Epithelial cell of proximal tubule (primary cell): ENCODE measurements at regions not wholly inside any gene's neighbourhood (a gene's known extent, or its start where the extent isn't known, plus 50 kb on each side); places are given as distances from the start of the nearest gene placed in this dataset.
"Not testable (repeated sequence)": the region's sequence is repeated elsewhere in the genome, so short reads cannot be mapped to it uniquely, and the experiment has no call there.

Source experiments
- DNase-seq: peaks from one replicate; pipeline ENCODE4 v3.0.0-alpha.2; 2011; ENCODE audit warnings: low read depth
- H3K4me3 ChIP-seq: 2 replicates; pipeline ENCODE4 v1.5.1; 2011; ENCODE audit warnings: low read depth, mild to moderate bottlenecking, low read length

GRCh38 chr2:87507378-87508348, 240.2 kb upstream of the PLGLB2 start:
- DNase-seq, H3K4me3 ChIP-seq: not testable (repeated sequence)

GRCh38 chr2:87511195-87511778, 236.6 kb upstream of the PLGLB2 start:
- not testable (repeated sequence) for DNase-seq, H3K4me3 ChIP-seq

- H3K4me3 ChIP-seq, DNase-seq: not testable (repeated sequence)
Observed at GRCh38 chr2:87512864-87513530, 234.9 kb upstream of the PLGLB2 start.

GRCh38 chr2:87514034-87514433, 233.9 kb upstream of the PLGLB2 start:
- not testable (repeated sequence) for DNase-seq, H3K4me3 ChIP-seq

DNA sequence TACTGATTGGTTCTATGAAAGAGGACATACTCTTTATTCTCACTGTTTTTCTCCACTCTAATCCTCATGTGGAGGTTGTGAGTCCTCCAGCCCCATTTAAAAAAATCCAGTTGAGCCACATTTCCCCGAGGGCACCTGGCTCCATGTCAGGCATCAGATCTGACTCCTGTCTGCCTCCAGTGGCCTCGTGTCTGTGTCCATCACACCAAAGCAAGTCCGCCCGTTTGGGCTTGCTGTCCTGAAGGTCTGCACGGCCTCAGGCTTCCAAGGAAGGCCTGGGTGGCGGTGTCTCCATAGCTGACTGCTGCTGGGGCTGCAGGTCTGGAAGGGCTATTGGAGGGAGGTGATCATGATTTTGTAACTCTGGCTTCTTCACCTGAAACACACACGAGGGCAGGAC, 233.4 kb upstream of the PLGLB2 start:
- not testable (repeated sequence) for H3K4me3 ChIP-seq, DNase-seq

GRCh38 chr2:87515226-87515625, 232.7 kb upstream of the PLGLB2 start:
- DNase-seq, H3K4me3 ChIP-seq: not testable (repeated sequence)

GRCh38 chr2:87515875-87516274, 232.0 kb upstream of the PLGLB2 start:
- DNase-seq, H3K4me3 ChIP-seq: not testable (repeated sequence)

- H3K4me3 ChIP-seq, DNase-seq: not testable (repeated sequence)
Observed at GRCh38 chr2:87516369-87516967, 231.4 kb upstream of the PLGLB2 start.

GRCh38 chr2:87517438-87517837, 230.4 kb upstream of the PLGLB2 start:
- DNase-seq, H3K4me3 ChIP-seq: not testable (repeated sequence)

GRCh38 chr2:87518066-87518465, 229.8 kb upstream of the PLGLB2 start:
- DNase-seq, H3K4me3 ChIP-seq: not testable (repeated sequence)

DNA sequence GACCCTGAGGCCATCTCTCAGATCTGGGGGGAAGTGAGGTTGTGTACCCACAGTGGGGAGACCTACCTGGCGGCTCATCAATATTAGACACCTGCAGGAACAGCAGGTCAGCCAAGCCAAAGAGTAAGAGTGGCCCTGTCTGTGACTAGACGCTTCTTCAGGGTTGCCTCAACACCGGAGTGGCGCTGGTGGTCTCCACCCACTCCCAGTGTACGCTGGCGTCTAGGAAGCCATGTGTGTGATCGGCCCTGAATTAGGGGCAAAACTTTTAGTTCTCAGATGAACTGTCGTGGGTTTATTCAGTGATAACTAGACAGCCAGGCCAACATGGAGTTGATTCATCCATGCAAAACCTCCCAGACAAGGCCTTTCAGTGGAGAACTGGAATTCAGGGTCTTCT, 229.3 kb upstream of the PLGLB2 start:
- not testable (repeated sequence) for H3K4me3 ChIP-seq, DNase-seq

DNA sequence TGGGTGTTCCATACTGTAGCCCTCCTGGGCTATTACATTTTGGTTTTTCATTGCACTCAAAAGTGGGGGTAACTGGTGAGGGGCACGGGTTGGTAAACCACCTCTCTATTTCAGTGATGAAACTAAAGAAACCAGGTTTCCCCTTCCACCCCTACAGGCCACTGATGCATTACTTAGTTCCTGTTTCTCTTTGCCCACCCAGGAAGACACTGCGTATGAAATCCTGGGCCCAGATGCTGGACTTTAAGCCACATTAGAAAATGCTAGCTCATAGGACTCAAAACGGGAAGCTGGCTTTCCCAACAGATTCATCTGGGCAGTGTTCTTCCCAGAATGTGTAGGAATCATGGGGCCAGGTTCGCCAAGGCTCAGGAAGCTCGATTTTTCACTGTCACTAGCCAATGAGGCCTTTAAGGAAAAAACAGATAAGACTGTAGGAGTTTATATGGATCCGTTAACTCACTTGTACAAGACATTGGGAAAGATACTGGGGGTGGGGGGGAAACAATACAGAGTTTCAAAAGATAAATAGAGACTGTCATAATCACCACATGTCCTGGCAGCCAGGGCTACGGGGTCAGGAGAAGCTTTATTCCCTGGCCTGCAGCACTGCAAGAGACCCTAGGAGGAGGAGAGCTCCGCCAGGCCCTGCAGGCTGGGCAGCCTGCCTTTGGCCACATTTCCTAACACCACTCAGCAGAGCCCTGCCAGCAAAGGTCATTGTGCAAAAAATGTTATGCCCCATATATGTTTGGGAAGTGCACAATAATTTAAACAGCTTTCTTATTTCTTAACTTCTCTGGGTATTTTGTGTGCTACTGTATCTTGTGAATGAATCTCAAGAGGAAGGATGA, 228.5 kb upstream of the PLGLB2 start:
- H3K4me3 ChIP-seq, DNase-seq: not testable (repeated sequence)

DNA sequence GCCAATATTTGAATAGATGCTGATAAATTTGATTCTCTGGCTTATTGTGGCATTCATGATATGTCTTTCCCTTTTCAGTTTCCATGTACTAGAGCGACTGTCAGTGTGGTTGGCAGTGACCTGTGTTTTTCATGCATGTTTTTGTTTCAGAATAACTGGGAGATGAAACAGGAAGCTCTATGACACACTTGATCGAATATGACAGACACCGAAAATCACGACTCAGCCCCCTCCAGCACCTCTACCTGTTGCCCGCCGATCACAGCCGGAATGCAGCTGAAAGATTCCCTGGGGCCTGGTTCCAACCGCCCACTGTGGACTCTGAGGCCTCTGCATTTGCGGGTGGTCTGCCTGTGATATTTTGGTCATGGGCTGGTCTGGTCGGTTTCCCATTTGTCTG, 226.8 kb upstream of the PLGLB2 start:
- H3K4me3 ChIP-seq, DNase-seq: not testable (repeated sequence)

- not testable (repeated sequence) for H3K4me3 ChIP-seq, DNase-seq
Observed at GRCh38 chr2:87521489-87521888, 226.4 kb upstream of the PLGLB2 start.

GRCh38 chr2:87524619-87525188, 223.2 kb upstream of the PLGLB2 start:
- DNase-seq, H3K4me3 ChIP-seq: not testable (repeated sequence)

DNA sequence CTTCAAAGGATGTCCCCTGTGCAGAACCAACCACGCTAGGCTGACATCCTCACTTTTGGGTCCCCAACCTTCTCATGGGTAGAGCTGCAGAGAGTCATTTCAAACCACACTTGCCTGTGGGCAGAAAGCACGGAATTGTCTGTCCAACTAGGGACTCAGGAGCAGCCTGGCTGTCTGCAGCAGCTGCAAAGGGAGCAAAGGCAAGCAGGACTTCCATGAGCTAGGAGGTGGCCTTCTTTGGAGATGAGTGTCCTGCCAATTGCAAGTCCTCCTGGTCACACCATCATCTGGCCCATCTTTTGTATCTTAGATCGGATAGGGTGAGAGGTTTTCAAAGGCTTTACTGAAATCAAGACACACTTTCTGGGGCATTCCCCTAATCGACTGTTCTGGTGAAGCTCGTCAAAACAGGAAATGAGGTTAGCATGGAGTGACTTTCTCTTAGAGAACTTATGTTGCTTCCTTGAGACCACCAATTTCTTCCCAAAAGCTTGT, 222.3 kb upstream of the PLGLB2 start:
- not testable (repeated sequence) for DNase-seq, H3K4me3 ChIP-seq

GRCh38 chr2:87526258-87526657, 221.6 kb upstream of the PLGLB2 start:
- not testable (repeated sequence) for DNase-seq, H3K4me3 ChIP-seq
